GM12892 (cell line): ENCODE measurements at regions not wholly inside any gene's neighbourhood (a gene's known extent, or its start where the extent isn't known, plus 50 kb on each side); places are given as distances from the start of the nearest gene placed in this dataset.

Experiments
- DNase-seq: peaks from one replicate; pipeline ENCODE4 v3.0.0; 2011; ENCODE audit not compliant: insufficient read length
- FAIRE-seq: peaks from 2 replicates; lab custom pipeline; 2011; peaks lifted over from hg19 to GRCh38; lab: Jason Lieb, UNC
- POLR2A ChIP-seq: IDR thresholded peaks from 2 replicates; pipeline ENCODE4 v1.6.1; 2011; ENCODE audit warnings: low read depth, low read length, control low read depth
- POLR2AphosphoS5 ChIP-seq: IDR thresholded peaks from 2 replicates; pipeline ENCODE4 v1.6.1; 2011; ENCODE audit warnings: low read depth, low read length, control low read depth
- TAF1 ChIP-seq: IDR thresholded peaks from 2 replicates; pipeline ENCODE4 v1.6.1; 2011; ENCODE audit warnings: low read depth, mild to moderate bottlenecking, control low read depth, low read length, borderline replicate concordance

DNA sequence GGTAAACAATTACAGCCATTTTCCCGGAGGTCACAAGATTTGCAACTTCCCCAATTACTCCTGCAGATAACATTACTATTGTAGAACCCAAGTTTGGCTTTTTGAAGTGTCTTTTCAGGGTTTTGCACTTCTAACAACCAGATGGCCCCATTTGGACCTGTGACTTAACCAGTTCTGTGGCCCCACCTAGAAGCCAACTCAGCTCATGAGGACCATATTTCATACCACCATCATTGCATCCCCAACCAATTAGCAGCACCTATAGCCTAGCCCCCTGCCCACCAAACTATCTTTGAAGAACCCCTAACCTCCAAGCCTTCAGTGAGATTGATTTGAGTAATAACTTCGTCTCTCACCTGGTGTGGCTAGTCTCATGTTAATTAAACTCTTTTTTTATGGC lies 51.3 kb upstream of the WDR11 start:
- DNase-seq (no peak), FAIRE-seq (no peak)
- TF ChIP-seq POLR2AphosphoS5, result no peak
- TF ChIP-seq POLR2A, result no peak
- TF ChIP-seq TAF1, result no peak

GRCh38 chr10:120800528-120801323 lies 50.4 kb upstream of the WDR11 start:
- FAIRE-seq, result no peak
- no peak for DNase-seq
- TF ChIP-seq TAF1 (no peak), POLR2AphosphoS5 (no peak), POLR2A (no peak)
